WTC11 (cell line): ENCODE measurements at regions not wholly inside any gene's neighbourhood (a gene's known extent, or its start where the extent isn't known, plus 50 kb on each side); places are given as distances from the start of the nearest gene placed in this dataset.

ENCODE experiments used
- ATAC-seq: fragments of 200-7000 bp; cut with Tn5 transposase; 2 replicates; pipeline ENCODE4 v1.10.0; 2021; ENCODE audit warnings: mild to moderate bottlenecking, moderate library complexity
- CTCF ChIA-PET: fragments of 300-600 bp; sonication (Branson Sonifier 250); formaldehyde crosslinking; loops from one replicate; lab custom pipeline; 2021; ENCODE audit warnings: antibody characterized with exemption; lab: Charles Lee
- POLR2A ChIA-PET: fragments of 350-600 bp; sonication (Branson Sonifier 250); formaldehyde crosslinking; loops from one replicate; lab custom pipeline; 2021; ENCODE audit warnings: antibody characterized with exemption; lab: Charles Lee
- DNase-seq: peaks from one replicate; pipeline ENCODE4 v3.0.0; 2021; ENCODE audit warnings: low spot score
- H3K27ac Mint-ChIP-seq: 2 replicates; pipeline ENCODE4 v1.8.0; 2021; ENCODE audit warnings: mixed read lengths
- H3K27me3 Mint-ChIP-seq: 2 replicates; pipeline ENCODE4 v1.8.0; 2021; ENCODE audit warnings: low read depth, mild to moderate bottlenecking, moderate library complexity, mixed read lengths
- H3K36me3 Mint-ChIP-seq: 2 replicates; pipeline ENCODE4 v1.8.0; 2021; ENCODE audit warnings: mixed read lengths
- H3K4me1 Mint-ChIP-seq: 2 replicates; pipeline ENCODE4 v1.8.0; 2022; ENCODE audit warnings: mixed read lengths
- H3K4me3 Mint-ChIP-seq: 2 replicates; pipeline ENCODE4 v1.8.0; 2021; ENCODE audit warnings: mild to moderate bottlenecking, moderate library complexity, mixed read lengths
- H3K9me3 Mint-ChIP-seq: 2 replicates; pipeline ENCODE4 v1.8.0; 2021; ENCODE audit warnings: mixed read lengths
- FOXJ3 ChIP-seq: sonication (generic); formaldehyde crosslinking; IDR thresholded peaks from 2 replicates; pipeline ENCODE4 v1.9.0; 2021; ENCODE audit warnings: missing genetic modification reagents, mild to moderate bottlenecking, borderline replicate concordance
- HMGA2 ChIP-seq: fragments of 250-450 bp; sonication (Bioruptor Pico); IDR thresholded peaks from 2 replicates; pipeline ENCODE4 v1.4.0; 2021; ENCODE audit warnings: mild to moderate bottlenecking, moderate library complexity
- JAZF1 ChIP-seq: fragments of 250-450 bp; sonication (Bioruptor Pico); IDR thresholded peaks from 2 replicates; pipeline ENCODE4 v1.9.0; 2021; ENCODE audit warnings: moderate library complexity, mild to moderate bottlenecking, inconsistent platforms
- JUN ChIP-seq: sonication (generic); formaldehyde crosslinking; IDR thresholded peaks from 2 replicates; pipeline ENCODE4 v1.8.0; 2023; ENCODE audit warnings: mild to moderate bottlenecking, missing genetic modification reagents
- MXD4 ChIP-seq: fragments of 250-450 bp; sonication (Bioruptor Pico); IDR thresholded peaks from 2 replicates; pipeline ENCODE4 v1.8.0; 2021; ENCODE audit warnings: mild to moderate bottlenecking, moderate library complexity, borderline replicate concordance
- SMAD4 ChIP-seq: sonication (generic); formaldehyde crosslinking; IDR thresholded peaks from 2 replicates; pipeline ENCODE4 v1.8.0; 2022; ENCODE audit warnings: mild to moderate bottlenecking, missing genetic modification reagents
- ZBTB21 ChIP-seq: sonication (generic); formaldehyde crosslinking; IDR thresholded peaks from 2 replicates; pipeline ENCODE4 v1.8.1; 2023; ENCODE audit warnings: mild to moderate bottlenecking, missing genetic modification reagents, borderline replicate concordance
- ZNF121 ChIP-seq: sonication (generic); formaldehyde crosslinking; IDR thresholded peaks from 2 replicates; pipeline ENCODE4 v1.8.0; 2023; ENCODE audit warnings: missing genetic modification reagents
- ZNF671 ChIP-seq: fragments of 250-450 bp; sonication (Bioruptor Pico); IDR thresholded peaks from 2 replicates; pipeline ENCODE4 v1.8.0; 2021; ENCODE audit warnings: mild to moderate bottlenecking
- TF ChIP-seq, protein P1 (sequence below): sonication (generic); formaldehyde crosslinking; IDR thresholded peaks from 2 replicates; pipeline ENCODE4 v1.8.0; 2022; ENCODE audit warnings: mild to moderate bottlenecking, missing genetic modification reagents
- TF ChIP-seq, protein P2 (sequence below): fragments of 250-450 bp; sonication (Bioruptor Pico); IDR thresholded peaks from 2 replicates; pipeline ENCODE4 v1.8.0; 2021; ENCODE audit warnings: mild to moderate bottlenecking
- TF ChIP-seq, protein P3 (sequence below): sonication (generic); formaldehyde crosslinking; IDR thresholded peaks from 2 replicates; pipeline ENCODE4 v1.8.1; 2022; ENCODE audit warnings: low read depth, missing genetic modification reagents, borderline replicate concordance
- TF ChIP-seq, protein P4 (sequence below): sonication (generic); formaldehyde crosslinking; IDR thresholded peaks from 2 replicates; pipeline ENCODE4 v1.8.1; 2022; ENCODE audit warnings: mild to moderate bottlenecking, moderate library complexity, missing genetic modification reagents
- TF ChIP-seq, protein P5 (sequence below): sonication (generic); formaldehyde crosslinking; conservative IDR thresholded peaks from 2 replicates; pipeline ENCODE4 v1.8.1; 2023; ENCODE audit warnings: mild to moderate bottlenecking, low read depth, missing genetic modification reagents, moderate library complexity
- TF ChIP-seq, protein P6 (sequence below): sonication (generic); formaldehyde crosslinking; IDR thresholded peaks from 2 replicates; pipeline ENCODE4 v1.8.1; 2022; ENCODE audit warnings: low read depth, mild to moderate bottlenecking, moderate library complexity, missing genetic modification reagents, borderline replicate concordance
- TF ChIP-seq, protein P7 (sequence below): sonication (generic); formaldehyde crosslinking; IDR thresholded peaks from 2 replicates; pipeline ENCODE4 v1.8.1; 2023; ENCODE audit warnings: mild to moderate bottlenecking, missing genetic modification reagents, borderline replicate concordance
- TF ChIP-seq, protein P8 (sequence below): sonication (generic); formaldehyde crosslinking; IDR thresholded peaks from 2 replicates; pipeline ENCODE4 v1.8.0; 2023; ENCODE audit warnings: missing genetic modification reagents, mild to moderate bottlenecking, borderline replicate concordance

DNA sequence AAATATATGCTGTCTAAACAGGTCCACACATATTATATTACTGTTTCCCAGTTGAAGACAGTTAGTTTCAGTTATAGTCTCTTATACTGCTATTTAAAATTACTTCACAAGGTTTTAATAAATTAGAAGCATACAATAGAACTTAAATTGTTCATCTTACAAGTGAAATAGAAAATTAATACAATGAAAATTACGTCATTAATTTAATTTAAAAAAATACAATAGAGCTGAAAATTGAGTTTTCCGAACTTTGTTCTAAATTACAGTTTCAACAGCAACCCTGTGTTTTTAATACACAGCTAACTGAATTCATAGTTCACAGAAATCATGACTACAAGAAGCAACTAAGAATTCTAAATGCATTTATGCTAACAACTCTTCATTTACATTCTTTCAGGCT, 525.7 kb upstream of the FOXG1 start:
- peaks cover 10% of the 10 kb centered on the region for H3K4me1 Mint-ChIP-seq
- H3K4me3 Mint-ChIP-seq: no peak overlapping the region
- H3K27ac Mint-ChIP-seq: no peak overlapping the region
- H3K36me3 Mint-ChIP-seq: peaks cover 23% of the 10 kb centered on the region
- H3K9me3 Mint-ChIP-seq: peaks cover 30% of the 10 kb centered on the region
- no peaks in the 10 kb centered on the region; the same call in 1 of the 2 replicates for H3K27me3 Mint-ChIP-seq
- DNase-seq (no peak), ATAC-seq (no peak)
- POLR2A ChIA-PET: interaction anchor here (0.7 kb wide), 1 partner anchor 643 kb away, joined by 4 read pairs; no protein-coding TSS in a partner anchor
- TF ChIP-seq, protein P1, sequence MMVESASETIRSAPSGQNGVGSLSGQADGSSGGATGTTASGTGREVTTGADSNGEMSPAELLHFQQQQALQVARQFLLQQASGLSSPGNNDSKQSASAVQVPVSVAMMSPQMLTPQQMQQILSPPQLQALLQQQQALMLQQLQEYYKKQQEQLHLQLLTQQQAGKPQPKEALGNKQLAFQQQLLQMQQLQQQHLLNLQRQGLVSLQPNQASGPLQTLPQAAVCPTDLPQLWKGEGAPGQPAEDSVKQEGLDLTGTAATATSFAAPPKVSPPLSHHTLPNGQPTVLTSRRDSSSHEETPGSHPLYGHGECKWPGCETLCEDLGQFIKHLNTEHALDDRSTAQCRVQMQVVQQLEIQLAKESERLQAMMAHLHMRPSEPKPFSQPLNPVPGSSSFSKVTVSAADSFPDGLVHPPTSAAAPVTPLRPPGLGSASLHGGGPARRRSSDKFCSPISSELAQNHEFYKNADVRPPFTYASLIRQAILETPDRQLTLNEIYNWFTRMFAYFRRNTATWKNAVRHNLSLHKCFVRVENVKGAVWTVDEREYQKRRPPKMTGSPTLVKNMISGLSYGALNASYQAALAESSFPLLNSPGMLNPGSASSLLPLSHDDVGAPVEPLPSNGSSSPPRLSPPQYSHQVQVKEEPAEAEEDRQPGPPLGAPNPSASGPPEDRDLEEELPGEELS (CRISPR knock-in tag): no peak
- TF ChIP-seq, protein P2, sequence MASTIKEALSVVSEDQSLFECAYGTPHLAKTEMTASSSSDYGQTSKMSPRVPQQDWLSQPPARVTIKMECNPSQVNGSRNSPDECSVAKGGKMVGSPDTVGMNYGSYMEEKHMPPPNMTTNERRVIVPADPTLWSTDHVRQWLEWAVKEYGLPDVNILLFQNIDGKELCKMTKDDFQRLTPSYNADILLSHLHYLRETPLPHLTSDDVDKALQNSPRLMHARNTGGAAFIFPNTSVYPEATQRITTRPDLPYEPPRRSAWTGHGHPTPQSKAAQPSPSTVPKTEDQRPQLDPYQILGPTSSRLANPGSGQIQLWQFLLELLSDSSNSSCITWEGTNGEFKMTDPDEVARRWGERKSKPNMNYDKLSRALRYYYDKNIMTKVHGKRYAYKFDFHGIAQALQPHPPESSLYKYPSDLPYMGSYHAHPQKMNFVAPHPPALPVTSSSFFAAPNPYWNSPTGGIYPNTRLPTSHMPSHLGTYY (CRISPR knock-in tag): no peak
- TF ChIP-seq ZNF121 (CRISPR knock-in tag): no peak
- TF ChIP-seq, protein P3, sequence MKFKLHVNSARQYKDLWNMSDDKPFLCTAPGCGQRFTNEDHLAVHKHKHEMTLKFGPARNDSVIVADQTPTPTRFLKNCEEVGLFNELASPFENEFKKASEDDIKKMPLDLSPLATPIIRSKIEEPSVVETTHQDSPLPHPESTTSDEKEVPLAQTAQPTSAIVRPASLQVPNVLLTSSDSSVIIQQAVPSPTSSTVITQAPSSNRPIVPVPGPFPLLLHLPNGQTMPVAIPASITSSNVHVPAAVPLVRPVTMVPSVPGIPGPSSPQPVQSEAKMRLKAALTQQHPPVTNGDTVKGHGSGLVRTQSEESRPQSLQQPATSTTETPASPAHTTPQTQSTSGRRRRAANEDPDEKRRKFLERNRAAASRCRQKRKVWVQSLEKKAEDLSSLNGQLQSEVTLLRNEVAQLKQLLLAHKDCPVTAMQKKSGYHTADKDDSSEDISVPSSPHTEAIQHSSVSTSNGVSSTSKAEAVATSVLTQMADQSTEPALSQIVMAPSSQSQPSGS: no peak
- TF ChIP-seq, protein P4, sequence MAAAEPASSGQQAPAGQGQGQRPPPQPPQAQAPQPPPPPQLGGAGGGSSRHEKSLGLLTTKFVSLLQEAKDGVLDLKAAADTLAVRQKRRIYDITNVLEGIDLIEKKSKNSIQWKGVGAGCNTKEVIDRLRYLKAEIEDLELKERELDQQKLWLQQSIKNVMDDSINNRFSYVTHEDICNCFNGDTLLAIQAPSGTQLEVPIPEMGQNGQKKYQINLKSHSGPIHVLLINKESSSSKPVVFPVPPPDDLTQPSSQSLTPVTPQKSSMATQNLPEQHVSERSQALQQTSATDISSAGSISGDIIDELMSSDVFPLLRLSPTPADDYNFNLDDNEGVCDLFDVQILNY (CRISPR knock-in tag): no peak
- TF ChIP-seq, protein P5, sequence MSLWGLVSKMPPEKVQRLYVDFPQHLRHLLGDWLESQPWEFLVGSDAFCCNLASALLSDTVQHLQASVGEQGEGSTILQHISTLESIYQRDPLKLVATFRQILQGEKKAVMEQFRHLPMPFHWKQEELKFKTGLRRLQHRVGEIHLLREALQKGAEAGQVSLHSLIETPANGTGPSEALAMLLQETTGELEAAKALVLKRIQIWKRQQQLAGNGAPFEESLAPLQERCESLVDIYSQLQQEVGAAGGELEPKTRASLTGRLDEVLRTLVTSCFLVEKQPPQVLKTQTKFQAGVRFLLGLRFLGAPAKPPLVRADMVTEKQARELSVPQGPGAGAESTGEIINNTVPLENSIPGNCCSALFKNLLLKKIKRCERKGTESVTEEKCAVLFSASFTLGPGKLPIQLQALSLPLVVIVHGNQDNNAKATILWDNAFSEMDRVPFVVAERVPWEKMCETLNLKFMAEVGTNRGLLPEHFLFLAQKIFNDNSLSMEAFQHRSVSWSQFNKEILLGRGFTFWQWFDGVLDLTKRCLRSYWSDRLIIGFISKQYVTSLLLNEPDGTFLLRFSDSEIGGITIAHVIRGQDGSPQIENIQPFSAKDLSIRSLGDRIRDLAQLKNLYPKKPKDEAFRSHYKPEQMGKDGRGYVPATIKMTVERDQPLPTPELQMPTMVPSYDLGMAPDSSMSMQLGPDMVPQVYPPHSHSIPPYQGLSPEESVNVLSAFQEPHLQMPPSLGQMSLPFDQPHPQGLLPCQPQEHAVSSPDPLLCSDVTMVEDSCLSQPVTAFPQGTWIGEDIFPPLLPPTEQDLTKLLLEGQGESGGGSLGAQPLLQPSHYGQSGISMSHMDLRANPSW (CRISPR knock-in tag): no peak
- no peak for TF ChIP-seq ZBTB21
- TF ChIP-seq FOXJ3 (CRISPR knock-in tag): no peak
- TF ChIP-seq, protein P6, sequence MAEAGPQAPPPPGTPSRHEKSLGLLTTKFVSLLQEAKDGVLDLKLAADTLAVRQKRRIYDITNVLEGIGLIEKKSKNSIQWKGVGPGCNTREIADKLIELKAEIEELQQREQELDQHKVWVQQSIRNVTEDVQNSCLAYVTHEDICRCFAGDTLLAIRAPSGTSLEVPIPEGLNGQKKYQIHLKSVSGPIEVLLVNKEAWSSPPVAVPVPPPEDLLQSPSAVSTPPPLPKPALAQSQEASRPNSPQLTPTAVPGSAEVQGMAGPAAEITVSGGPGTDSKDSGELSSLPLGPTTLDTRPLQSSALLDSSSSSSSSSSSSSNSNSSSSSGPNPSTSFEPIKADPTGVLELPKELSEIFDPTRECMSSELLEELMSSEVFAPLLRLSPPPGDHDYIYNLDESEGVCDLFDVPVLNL (CRISPR knock-in tag): no peak
- no peak for TF ChIP-seq JAZF1 (CRISPR knock-in tag)
- TF ChIP-seq, protein P7, sequence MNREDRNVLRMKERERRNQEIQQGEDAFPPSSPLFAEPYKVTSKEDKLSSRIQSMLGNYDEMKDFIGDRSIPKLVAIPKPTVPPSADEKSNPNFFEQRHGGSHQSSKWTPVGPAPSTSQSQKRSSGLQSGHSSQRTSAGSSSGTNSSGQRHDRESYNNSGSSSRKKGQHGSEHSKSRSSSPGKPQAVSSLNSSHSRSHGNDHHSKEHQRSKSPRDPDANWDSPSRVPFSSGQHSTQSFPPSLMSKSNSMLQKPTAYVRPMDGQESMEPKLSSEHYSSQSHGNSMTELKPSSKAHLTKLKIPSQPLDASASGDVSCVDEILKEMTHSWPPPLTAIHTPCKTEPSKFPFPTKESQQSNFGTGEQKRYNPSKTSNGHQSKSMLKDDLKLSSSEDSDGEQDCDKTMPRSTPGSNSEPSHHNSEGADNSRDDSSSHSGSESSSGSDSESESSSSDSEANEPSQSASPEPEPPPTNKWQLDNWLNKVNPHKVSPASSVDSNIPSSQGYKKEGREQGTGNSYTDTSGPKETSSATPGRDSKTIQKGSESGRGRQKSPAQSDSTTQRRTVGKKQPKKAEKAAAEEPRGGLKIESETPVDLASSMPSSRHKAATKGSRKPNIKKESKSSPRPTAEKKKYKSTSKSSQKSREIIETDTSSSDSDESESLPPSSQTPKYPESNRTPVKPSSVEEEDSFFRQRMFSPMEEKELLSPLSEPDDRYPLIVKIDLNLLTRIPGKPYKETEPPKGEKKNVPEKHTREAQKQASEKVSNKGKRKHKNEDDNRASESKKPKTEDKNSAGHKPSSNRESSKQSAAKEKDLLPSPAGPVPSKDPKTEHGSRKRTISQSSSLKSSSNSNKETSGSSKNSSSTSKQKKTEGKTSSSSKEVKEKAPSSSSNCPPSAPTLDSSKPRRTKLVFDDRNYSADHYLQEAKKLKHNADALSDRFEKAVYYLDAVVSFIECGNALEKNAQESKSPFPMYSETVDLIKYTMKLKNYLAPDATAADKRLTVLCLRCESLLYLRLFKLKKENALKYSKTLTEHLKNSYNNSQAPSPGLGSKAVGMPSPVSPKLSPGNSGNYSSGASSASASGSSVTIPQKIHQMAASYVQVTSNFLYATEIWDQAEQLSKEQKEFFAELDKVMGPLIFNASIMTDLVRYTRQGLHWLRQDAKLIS: no peak
- TF ChIP-seq SMAD4 (CRISPR knock-in tag): no peak
- no peak for TF ChIP-seq JUN (CRISPR knock-in tag)
- no peak for TF ChIP-seq ZNF671 (CRISPR knock-in tag)
- TF ChIP-seq HMGA2 (CRISPR knock-in tag): no peak
- TF ChIP-seq, protein P8, sequence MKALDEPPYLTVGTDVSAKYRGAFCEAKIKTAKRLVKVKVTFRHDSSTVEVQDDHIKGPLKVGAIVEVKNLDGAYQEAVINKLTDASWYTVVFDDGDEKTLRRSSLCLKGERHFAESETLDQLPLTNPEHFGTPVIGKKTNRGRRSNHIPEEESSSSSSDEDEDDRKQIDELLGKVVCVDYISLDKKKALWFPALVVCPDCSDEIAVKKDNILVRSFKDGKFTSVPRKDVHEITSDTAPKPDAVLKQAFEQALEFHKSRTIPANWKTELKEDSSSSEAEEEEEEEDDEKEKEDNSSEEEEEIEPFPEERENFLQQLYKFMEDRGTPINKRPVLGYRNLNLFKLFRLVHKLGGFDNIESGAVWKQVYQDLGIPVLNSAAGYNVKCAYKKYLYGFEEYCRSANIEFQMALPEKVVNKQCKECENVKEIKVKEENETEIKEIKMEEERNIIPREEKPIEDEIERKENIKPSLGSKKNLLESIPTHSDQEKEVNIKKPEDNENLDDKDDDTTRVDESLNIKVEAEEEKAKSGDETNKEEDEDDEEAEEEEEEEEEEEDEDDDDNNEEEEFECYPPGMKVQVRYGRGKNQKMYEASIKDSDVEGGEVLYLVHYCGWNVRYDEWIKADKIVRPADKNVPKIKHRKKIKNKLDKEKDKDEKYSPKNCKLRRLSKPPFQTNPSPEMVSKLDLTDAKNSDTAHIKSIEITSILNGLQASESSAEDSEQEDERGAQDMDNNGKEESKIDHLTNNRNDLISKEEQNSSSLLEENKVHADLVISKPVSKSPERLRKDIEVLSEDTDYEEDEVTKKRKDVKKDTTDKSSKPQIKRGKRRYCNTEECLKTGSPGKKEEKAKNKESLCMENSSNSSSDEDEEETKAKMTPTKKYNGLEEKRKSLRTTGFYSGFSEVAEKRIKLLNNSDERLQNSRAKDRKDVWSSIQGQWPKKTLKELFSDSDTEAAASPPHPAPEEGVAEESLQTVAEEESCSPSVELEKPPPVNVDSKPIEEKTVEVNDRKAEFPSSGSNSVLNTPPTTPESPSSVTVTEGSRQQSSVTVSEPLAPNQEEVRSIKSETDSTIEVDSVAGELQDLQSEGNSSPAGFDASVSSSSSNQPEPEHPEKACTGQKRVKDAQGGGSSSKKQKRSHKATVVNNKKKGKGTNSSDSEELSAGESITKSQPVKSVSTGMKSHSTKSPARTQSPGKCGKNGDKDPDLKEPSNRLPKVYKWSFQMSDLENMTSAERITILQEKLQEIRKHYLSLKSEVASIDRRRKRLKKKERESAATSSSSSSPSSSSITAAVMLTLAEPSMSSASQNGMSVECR (CRISPR knock-in tag): no peak
- no peak for TF ChIP-seq MXD4 (CRISPR knock-in tag)
- CTCF ChIA-PET: no interaction called here
